ENCODE measurements at regions not wholly inside any gene's neighbourhood (a gene's known extent, or its start where the extent isn't known, plus 50 kb on each side); places are given as distances from the start of the nearest gene placed in this dataset.

- no peak for TF ChIP-seq CTCF (IDR thresholded peaks at IDR 0.05)
- TF ChIP-seq POLR2A (IDR thresholded peaks at IDR 0.05) = no peak
Measured at GRCh38 chr1:184167352-184167751, 115.8 kb downstream of the TSEN15 start.
